ENCODE measurements at regions not wholly inside any gene's neighbourhood (a gene's known extent, or its start where the extent isn't known, plus 50 kb on each side); places are given as distances from the start of the nearest gene placed in this dataset.
A peak's percentile ranks its signal among the peaks of the same experiment; 100 is the strongest.

GRCh38 chr4:15162465-15163283 lies 160.4 kb downstream of the CPEB2 start:
- Mint-ChIP-seq H3K4me3 (no peak overlapping the region), H3K27ac (no peak overlapping the region), H3K27me3 (ENCODE audit: low read depth in 2 of 2) (peaks cover 11 to 14% of the 10 kb centered on the region in 2 donors), H3K4me1 (no peaks in the 10 kb centered on the region), H3K9me3 (no peaks in the 10 kb centered on the region), H3K36me3 (no peaks in the 10 kb centered on the region)
- no peak for TF ChIP-seq CTCF (IDR thresholded peaks at IDR 0.05)
- Histone ChIP-seq H3K27ac (ENCODE audit: low read length) (no peak overlapping the region), H3K4me3 (ENCODE audit: low read length) (no peak overlapping the region), H3K4me1 (ENCODE audit: control insufficient read depth, insufficient read depth, low read length) (no peaks in the 10 kb centered on the region), H3K27me3 (ENCODE audit: control insufficient read depth, insufficient read depth, low read length) (no peaks in the 10 kb centered on the region), H3K36me3 (ENCODE audit: control insufficient read depth, insufficient read depth, low read length) (no peaks in the 10 kb centered on the region), H3K9me3 (ENCODE audit: control insufficient read depth, insufficient read depth, low read length) (no peaks in the 10 kb centered on the region)
- DNase-seq (peak in 1 of 2 donors; percentile 4), ATAC-seq (no peak)
- intact Hi-C loops (cut with micrococcal nuclease) = loop anchor here (10.0 kb wide), 1 partner anchor 1508 kb away; no protein-coding TSS in a partner anchor
- WGBS (ENCODE audit: insufficient coverage) = 5% methylated on average over 2 of the region's 2 CpGs

GRCh38 chr4:15163284-15163645 lies 161.0 kb downstream of the CPEB2 start:
- ATAC-seq (no peak), DNase-seq (no peak)
- H3K4me3 Mint-ChIP-seq = no peak overlapping the region
- Histone ChIP-seq H3K9me3 (ENCODE audit: control insufficient read depth, insufficient read depth, low read length) (no peaks in the 10 kb centered on the region), H3K27me3 (ENCODE audit: control insufficient read depth, insufficient read depth, low read length) (no peaks in the 10 kb centered on the region), H3K4me1 (ENCODE audit: control insufficient read depth, insufficient read depth, low read length) (no peaks in the 10 kb centered on the region), H3K4me3 (ENCODE audit: low read length) (no peak overlapping the region), H3K27ac (ENCODE audit: low read length) (no peak overlapping the region), H3K36me3 (ENCODE audit: control insufficient read depth, insufficient read depth, low read length) (no peaks in the 10 kb centered on the region)
- no peak for TF ChIP-seq CTCF (IDR thresholded peaks at IDR 0.05)
- peaks cover 16% of the 10 kb centered on the region in 2 donors for H3K27me3 Mint-ChIP-seq (ENCODE audit: low read depth in 2 of 2)
- H3K9me3 Mint-ChIP-seq = no peaks in the 10 kb centered on the region
- WGBS (ENCODE audit: insufficient coverage) = 91% methylated on average over 4 of the region's 4 CpGs
- no peak overlapping the region for H3K27ac Mint-ChIP-seq
- H3K36me3 Mint-ChIP-seq = no peaks in the 10 kb centered on the region
- no peaks in the 10 kb centered on the region for H3K4me1 Mint-ChIP-seq
- intact Hi-C loops (cut with micrococcal nuclease) = loop anchor here (10.0 kb wide), 1 partner anchor 1508 kb away; no protein-coding TSS in a partner anchor

- Histone ChIP-seq H3K27me3 (ENCODE audit: control insufficient read depth, insufficient read depth, low read length) (no peaks in the 10 kb centered on the region), H3K36me3 (ENCODE audit: control insufficient read depth, insufficient read depth, low read length) (no peaks in the 10 kb centered on the region), H3K9me3 (ENCODE audit: control insufficient read depth, insufficient read depth, low read length) (no peaks in the 10 kb centered on the region), H3K27ac (ENCODE audit: low read length) (no peak overlapping the region), H3K4me3 (ENCODE audit: low read length) (no peak overlapping the region), H3K4me1 (ENCODE audit: control insufficient read depth, insufficient read depth, low read length) (no peaks in the 10 kb centered on the region)
- TF ChIP-seq CTCF (IDR thresholded peaks at IDR 0.05) = no peak
- DNase-seq (no peak), ATAC-seq (no peak)
- intact Hi-C loops (cut with micrococcal nuclease) = loop anchor here (10.0 kb wide), 1 partner anchor 1510 kb away; no protein-coding TSS in a partner anchor
- Mint-ChIP-seq H3K4me3 (no peak overlapping the region), H3K36me3 (no peaks in the 10 kb centered on the region), H3K27ac (no peak overlapping the region), H3K27me3 (ENCODE audit: low read depth in 2 of 2) (peaks cover 16 to 18% of the 10 kb centered on the region in 2 donors), H3K4me1 (no peaks in the 10 kb centered on the region), H3K9me3 (no peaks in the 10 kb centered on the region)
- WGBS (ENCODE audit: insufficient coverage) = 77% methylated on average over 3 of the region's 3 CpGs
These were observed 162.3 kb downstream of the CPEB2 start for GRCh38 chr4:15164571-15164970.

Measured in natural killer cell (primary cell).